MCF 10A (cell line): ENCODE measurements at regions not wholly inside any gene's neighbourhood (a gene's known extent, or its start where the extent isn't known, plus 50 kb on each side); places are given as distances from the start of the nearest gene placed in this dataset.

ENCODE experiments used
- BruUV-seq: library from RNA; stranded (reverse); fragments of 400-500 nt; replicated peaks from 2 replicates; lab custom pipeline; 2021; lab: Mats Ljungman, UMichigan
- CTCF ChIA-PET: fragments of 300-600 bp; sonication (Branson Sonifier 250); formaldehyde crosslinking; extraction: SDS; loops from one replicate; lab custom pipeline; 2021; ENCODE audit warnings: antibody characterized with exemption, inconsistent platforms; lab: Yijun Ruan, JAX
- POLR2A ChIA-PET: fragments of 300-600, 350-650 bp; sonication (Branson Sonifier 250); formaldehyde crosslinking; extraction: SDS; loops from one replicate; lab custom pipeline; 2020; ENCODE audit warnings: antibody characterized with exemption, inconsistent platforms; lab: Yijun Ruan, JAX
- DNase-seq: peaks from one replicate; pipeline ENCODE4 v3.0.0-alpha.2; 2018; ENCODE audit not compliant: unreplicated experiment
- H3K27ac Mint-ChIP-seq: one replicate; pipeline ENCODE4 v1.8.0; 2022; ENCODE audit warnings: mild to moderate bottlenecking, low read depth, mixed read lengths; ENCODE audit not compliant: unreplicated experiment
- H3K27me3 Mint-ChIP-seq: one replicate; pipeline ENCODE4 v1.8.0; 2022; ENCODE audit warnings: mixed read lengths; ENCODE audit not compliant: insufficient read depth, unreplicated experiment
- H3K36me3 Mint-ChIP-seq: one replicate; pipeline ENCODE4 v1.8.0; 2022; ENCODE audit warnings: mild to moderate bottlenecking, moderate library complexity, mixed read lengths; ENCODE audit not compliant: insufficient read depth, unreplicated experiment
- H3K4me1 Mint-ChIP-seq: one replicate; pipeline ENCODE4 v1.8.0; 2022; ENCODE audit warnings: mixed read lengths; ENCODE audit not compliant: insufficient read depth, unreplicated experiment
- H3K4me3 Mint-ChIP-seq: one replicate; pipeline ENCODE4 v1.8.0; 2022; ENCODE audit warnings: mild to moderate bottlenecking, moderate library complexity, mixed read lengths; ENCODE audit not compliant: unreplicated experiment
- H3K9me3 Mint-ChIP-seq: one replicate; pipeline ENCODE4 v1.8.0; 2022; ENCODE audit warnings: mixed read lengths; ENCODE audit not compliant: unreplicated experiment
- CTCF ChIP-seq: fragments of 200-600 bp; IDR thresholded peaks from one replicate; pipeline ENCODE4 v1.8.0; 2022; ENCODE audit warnings: antibody characterized with exemption, mild to moderate bottlenecking; ENCODE audit not compliant: unreplicated experiment
- intact Hi-C: fragments of 100-400 bp; cut with micrococcal nuclease; formaldehyde crosslinking; loops from 2 replicates; pipeline ENCODE4 v1.14.1; 2022

GRCh38 chr2:30361751-30362394, 85.2 kb upstream of the LCLAT1 start:
- no TSS peak for BruUV-seq
- TF ChIP-seq CTCF, result no peak
- CTCF ChIA-PET, result interaction anchor here (0.6 kb wide), 1 partner anchor 60 kb away, joined by 3 read pairs; no protein-coding TSS in a partner anchor
- intact Hi-C loops, result no loop called here
- Mint-ChIP-seq H3K4me3 (no peak overlapping the region), H3K27me3 (no peaks in the 10 kb centered on the region), H3K4me1 (peaks cover 6% of the 10 kb centered on the region), H3K27ac (no peak overlapping the region), H3K9me3 (no peaks in the 10 kb centered on the region), H3K36me3 (no peaks in the 10 kb centered on the region)
- POLR2A ChIA-PET, result interaction anchor here (0.6 kb wide), 1 partner anchor 119 kb away, joined by 3 read pairs; no protein-coding TSS in a partner anchor
- DNase-seq, result no peak

DNA sequence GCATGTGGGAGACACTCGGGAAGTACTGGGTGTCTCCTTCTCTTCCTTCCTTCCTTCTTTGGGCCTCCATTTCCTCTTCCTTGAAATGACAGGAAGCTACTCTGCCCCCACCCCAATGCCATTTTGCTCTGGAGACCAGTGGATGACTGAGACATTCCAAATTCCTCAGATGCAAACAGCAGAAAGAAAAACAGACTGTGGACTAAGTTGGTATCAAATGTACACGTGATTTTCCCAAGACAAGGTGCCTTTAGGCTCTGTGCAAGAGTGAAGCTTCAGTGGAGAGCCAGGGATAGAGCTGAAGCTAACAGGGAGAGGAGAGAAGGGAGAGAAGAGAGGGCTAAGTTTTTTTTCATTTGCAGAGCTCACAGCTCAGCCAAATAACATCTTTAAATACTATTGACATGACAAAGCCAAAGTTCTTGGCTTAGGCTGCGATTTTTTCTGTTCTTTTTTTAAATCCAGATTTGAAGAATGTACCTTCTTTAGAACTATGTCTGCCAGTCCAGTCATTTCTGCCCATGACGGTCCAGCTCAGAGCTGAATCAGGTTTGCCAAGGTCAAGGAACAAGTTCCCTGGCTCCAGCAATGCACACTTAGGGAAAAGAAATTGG, 84.5 kb upstream of the LCLAT1 start:
- Mint-ChIP-seq H3K36me3 (no peaks in the 10 kb centered on the region), H3K9me3 (no peaks in the 10 kb centered on the region), H3K27me3 (no peaks in the 10 kb centered on the region), H3K4me1 (peaks cover 6% of the 10 kb centered on the region), H3K4me3 (no peak overlapping the region), H3K27ac (no peak overlapping the region)
- peak; percentile 5 for DNase-seq
- CTCF ChIA-PET, result interaction anchor here (0.6 kb wide), 1 partner anchor 61 kb away, joined by 3 read pairs; no protein-coding TSS in a partner anchor
- BruUV-seq, result no TSS peak
- POLR2A ChIA-PET, result interaction anchor here (0.5 to 0.6 kb wide), 2 partner anchors 83 to 120 kb away, joined by 3 read pairs; no protein-coding TSS in a partner anchor
- TF ChIP-seq CTCF, result no peak
- intact Hi-C loops, result no loop called here

- no TSS peak for BruUV-seq
- no peak for DNase-seq
- no peaks in the 10 kb centered on the region for H3K27me3 Mint-ChIP-seq
- H3K36me3 Mint-ChIP-seq, result no peaks in the 10 kb centered on the region
- TF ChIP-seq CTCF, result no peak
- no peaks in the 10 kb centered on the region for H3K9me3 Mint-ChIP-seq
- H3K27ac Mint-ChIP-seq, result no peak overlapping the region
- H3K4me1 Mint-ChIP-seq, result peaks cover 6% of the 10 kb centered on the region
- CTCF ChIA-PET, result no interaction called here
- no peak overlapping the region for H3K4me3 Mint-ChIP-seq
- intact Hi-C loops, result no loop called here
- POLR2A ChIA-PET, result interaction anchor here (0.5 kb wide), 1 partner anchor 82 kb away, joined by 3 read pairs; no protein-coding TSS in a partner anchor
Measured at GRCh38 chr2:30363406-30363805, 83.6 kb upstream of the LCLAT1 start.

GRCh38 chr2:30365201-30365600, 81.8 kb upstream of the LCLAT1 start:
- no peaks in the 10 kb centered on the region for H3K27me3 Mint-ChIP-seq
- no peak for TF ChIP-seq CTCF
- no peak for DNase-seq
- CTCF ChIA-PET, result interaction anchor here (1.0 kb wide), 1 partner anchor 157 kb away, joined by 5 read pairs; no protein-coding TSS in a partner anchor
- no peaks in the 10 kb centered on the region for H3K9me3 Mint-ChIP-seq
- BruUV-seq, result no TSS peak
- no peak overlapping the region for H3K4me3 Mint-ChIP-seq
- H3K36me3 Mint-ChIP-seq, result no peaks in the 10 kb centered on the region
- intact Hi-C loops, result no loop called here
- POLR2A ChIA-PET, result interaction anchor here (0.7 kb wide), 1 partner anchor 61 kb away, joined by 4 read pairs; no protein-coding TSS in a partner anchor
- H3K27ac Mint-ChIP-seq, result no peak overlapping the region
- H3K4me1 Mint-ChIP-seq, result peaks cover 6% of the 10 kb centered on the region
